GM12872 (cell line): ENCODE measurements at regions not wholly inside any gene's neighbourhood (a gene's known extent, or its start where the extent isn't known, plus 50 kb on each side); places are given as distances from the start of the nearest gene placed in this dataset.

Experiments used
- TF ChIP-seq, protein P1 (sequence below): IDR thresholded peaks from 3 replicates; pipeline ENCODE4 v1.5.1; 2011; ENCODE audit warnings: low read depth, mild to moderate bottlenecking, low read length, moderate library complexity; ENCODE audit not compliant: insufficient read depth

DNA sequence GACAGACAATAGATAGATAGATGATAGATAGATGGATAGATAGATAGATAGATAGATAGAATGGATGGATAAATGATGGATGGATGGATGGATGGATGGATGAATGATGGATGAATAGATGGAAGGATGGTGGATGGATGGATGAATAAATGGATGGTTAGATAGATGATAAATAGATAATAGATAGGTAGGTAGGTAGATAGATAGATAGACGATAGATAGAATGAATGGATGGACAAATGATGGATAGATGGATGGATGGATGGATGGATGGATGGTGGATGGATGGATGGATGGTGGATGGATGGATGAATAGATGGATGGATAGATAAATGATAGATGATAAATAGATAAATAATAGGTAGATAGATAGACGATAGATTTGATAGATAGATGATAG, 287.4 kb downstream of the CRLF2 start:
- TF ChIP-seq, protein P1, sequence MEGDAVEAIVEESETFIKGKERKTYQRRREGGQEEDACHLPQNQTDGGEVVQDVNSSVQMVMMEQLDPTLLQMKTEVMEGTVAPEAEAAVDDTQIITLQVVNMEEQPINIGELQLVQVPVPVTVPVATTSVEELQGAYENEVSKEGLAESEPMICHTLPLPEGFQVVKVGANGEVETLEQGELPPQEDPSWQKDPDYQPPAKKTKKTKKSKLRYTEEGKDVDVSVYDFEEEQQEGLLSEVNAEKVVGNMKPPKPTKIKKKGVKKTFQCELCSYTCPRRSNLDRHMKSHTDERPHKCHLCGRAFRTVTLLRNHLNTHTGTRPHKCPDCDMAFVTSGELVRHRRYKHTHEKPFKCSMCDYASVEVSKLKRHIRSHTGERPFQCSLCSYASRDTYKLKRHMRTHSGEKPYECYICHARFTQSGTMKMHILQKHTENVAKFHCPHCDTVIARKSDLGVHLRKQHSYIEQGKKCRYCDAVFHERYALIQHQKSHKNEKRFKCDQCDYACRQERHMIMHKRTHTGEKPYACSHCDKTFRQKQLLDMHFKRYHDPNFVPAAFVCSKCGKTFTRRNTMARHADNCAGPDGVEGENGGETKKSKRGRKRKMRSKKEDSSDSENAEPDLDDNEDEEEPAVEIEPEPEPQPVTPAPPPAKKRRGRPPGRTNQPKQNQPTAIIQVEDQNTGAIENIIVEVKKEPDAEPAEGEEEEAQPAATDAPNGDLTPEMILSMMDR: no peak

DNA sequence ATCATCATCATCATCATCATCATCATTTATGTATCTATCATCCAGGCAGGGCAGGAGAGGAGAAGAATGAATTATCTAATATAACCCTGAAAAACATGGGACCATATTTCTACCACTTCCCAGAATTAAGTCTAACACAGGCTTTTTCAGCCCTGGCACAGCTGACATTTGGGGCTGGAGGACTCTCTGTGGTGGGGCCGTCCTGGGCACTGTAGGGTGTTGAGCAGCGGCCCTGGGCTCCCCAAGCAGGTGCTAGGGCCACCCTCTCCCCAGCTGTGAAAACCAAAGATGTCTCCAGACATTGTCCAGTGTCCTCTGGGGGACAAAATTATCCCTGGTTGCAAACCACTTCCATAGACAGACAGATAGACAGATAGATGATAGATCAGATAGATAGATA, 288.4 kb downstream of the CRLF2 start:
- TF ChIP-seq, protein P1: no peak

DNA sequence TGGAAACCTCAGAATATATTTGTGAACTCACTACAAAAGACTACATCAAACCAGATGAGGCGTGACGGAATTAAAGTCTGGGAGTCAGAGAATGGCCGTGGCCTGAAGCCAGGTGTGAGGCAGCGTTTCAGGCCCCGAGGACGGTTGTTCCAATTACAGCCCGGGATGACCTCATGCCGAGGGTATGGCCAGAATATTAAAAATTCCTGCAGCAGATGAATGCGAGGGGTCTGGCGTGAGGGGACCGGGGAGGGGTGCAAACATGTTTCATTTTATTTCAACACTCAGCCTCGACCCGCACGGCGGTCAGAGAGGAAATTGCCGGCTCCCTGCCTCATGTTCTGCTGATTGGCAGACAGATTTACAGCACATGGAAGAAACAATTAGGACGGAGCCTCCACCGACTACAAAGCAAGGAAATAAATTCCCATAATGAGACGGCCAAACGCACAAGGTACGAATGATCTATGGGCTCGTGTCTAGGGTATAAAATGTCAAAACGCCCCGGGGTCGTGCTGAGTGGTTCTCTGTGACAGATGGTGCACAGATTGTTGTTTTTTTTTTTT, 289.7 kb downstream of the SHOX start:
- TF ChIP-seq, protein P1: no peak

DNA sequence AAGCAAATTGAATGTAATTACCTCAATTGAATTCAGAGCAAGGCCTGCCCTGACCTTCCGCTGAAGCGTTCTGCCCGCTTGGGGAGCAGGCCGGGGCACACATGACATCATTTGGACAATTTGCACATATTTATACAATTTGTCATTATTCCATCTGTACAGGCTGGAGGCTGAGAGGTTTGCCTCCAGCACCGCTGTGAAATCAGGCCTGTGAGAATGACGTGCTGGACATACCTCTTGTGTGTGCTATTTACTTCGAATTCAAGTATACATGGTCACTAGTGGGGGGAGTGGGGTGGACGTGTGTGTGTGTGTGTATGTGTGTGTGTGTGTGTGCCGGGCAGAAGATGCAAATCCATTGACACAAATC, 285.6 kb downstream of the SHOX start:
- TF ChIP-seq, protein P1: no peak

DNA sequence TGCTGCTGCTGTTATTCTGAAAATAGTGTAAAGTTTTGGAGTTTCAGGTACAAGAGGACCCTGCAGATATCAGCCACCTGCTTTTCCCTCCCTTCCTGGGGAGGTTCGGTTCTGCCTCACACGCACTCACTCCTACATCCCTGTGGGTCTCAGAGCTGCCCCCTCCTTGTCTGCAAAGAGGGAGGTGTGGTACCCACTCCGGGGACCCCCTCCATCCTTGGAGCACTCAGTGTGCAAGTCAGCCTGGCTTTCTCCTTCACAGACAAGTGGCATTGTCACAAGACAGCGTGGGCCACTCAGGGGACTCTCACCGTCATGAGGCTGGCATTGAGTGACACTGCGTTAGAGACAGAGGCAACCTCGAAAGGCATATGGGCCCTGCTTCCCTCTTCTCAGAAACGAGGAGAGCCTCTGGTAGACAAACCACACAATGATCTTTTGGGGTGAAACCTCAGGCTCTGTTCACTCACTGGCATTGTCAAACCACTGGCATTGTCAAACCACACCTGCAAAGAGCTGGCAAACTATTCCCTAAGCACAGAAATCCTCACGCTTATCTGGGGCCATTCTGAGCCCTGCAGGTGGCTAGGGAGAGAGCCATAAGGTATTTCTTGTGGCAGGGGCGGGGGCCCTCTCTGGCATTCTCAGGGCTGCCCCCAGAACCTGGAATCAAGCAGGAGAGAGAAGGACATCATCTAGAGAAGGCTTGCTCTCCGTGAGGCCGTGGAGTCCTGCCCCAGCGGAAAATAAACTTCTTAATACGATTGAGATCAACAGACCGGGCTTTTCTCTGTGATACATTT, 285.0 kb downstream of the SHOX start:
- TF ChIP-seq, protein P1: no peak

DNA sequence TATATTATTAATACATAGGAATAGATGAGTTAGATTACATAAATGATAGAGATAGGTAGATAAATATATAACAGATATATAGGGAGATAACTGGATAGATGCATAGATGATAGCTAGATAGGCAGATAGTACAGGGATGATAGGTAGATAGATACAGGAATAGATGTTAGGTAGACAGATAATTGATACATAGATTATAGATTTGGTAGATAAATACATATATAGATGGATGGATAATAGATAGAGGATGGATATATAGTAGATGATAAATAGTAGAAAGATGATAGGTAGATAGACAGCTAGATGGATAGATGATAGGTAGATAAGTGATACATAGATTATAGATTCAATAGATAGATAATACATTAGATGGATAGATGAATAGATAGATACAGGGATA, 283.6 kb downstream of the SHOX start:
- TF ChIP-seq, protein P1: no peak

DNA sequence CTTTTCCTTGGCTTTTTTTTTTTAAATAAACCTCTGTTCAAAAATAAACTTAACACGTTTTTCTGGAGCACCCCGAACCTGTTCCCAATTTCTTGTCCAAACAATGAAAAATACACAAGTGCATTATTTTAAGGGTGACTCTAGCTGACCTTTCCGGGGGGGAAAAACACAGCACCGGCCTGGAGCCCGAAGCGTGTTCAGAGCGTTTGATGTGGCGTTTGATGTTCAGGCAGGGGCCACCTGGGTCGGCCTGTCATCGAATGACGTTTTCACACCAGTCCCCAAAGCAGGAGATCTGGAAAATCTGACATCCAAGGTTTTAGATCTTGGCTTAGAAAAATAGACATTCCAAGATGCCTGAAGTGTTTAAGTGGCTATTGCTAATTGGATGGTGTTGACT, 282.1 kb downstream of the SHOX start:
- TF ChIP-seq, protein P1: no peak
